OCI-M1 (cell line): ENCODE measurements at regions not wholly inside any gene's neighbourhood (a gene's known extent, or its start where the extent isn't known, plus 50 kb on each side); places are given as distances from the start of the nearest gene placed in this dataset.
A peak's percentile ranks its signal among the peaks of the same experiment; 100 is the strongest.

Experiments
- DNase-seq: peaks from one replicate; lab custom pipeline; 2025; lab: John Stamatoyannopoulos, UW

- no peak for DNase-seq
These were observed 995.7 kb downstream of the GALC start for GRCh38 chr14:86997271-86997670.

DNA sequence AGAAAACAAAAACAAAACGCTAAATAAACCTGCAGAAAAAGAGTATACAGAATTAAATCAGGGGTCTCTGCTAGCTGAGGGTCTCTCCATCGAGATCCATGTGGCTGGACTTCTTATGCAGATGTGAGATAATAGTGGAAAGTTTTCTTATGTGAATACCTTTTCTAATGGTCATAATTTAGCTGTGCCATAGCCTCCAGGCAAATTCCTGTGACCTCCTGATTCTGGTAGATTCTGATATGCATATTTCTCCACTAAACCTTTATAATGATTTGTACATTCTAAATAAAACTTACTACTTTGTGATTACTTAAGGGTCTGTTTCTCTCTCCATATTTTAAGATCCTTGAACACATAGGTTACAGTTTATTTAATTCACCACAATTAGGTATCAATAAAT lies 1002.6 kb downstream of the GALC start:
- no peak for DNase-seq

- no peak for DNase-seq
These were observed 1003.7 kb downstream of the GALC start for GRCh38 chr14:86989285-86989684.

DNA sequence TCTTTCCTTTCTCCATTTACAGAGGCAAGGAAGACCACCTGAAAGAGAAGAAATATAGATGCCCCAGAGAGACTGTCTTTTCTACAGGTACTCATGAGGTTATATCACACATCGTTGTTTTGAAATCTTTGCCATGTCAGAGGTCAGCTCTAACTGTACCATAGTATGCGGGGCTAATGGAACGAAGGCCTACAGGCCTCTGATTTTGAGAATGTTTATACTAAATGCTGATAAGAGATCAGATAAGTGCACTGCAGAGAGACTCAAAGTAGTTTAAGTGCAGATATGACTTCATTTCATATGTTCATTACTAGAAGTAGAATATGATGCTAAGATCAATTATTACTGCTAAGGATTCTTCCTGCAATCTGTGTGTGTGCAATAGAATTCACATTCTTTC lies 1005.0 kb downstream of the GALC start:
- no peak for DNase-seq

GRCh38 chr14:86973177-86973576 lies 1019.8 kb downstream of the GALC start:
- no peak for DNase-seq

DNA sequence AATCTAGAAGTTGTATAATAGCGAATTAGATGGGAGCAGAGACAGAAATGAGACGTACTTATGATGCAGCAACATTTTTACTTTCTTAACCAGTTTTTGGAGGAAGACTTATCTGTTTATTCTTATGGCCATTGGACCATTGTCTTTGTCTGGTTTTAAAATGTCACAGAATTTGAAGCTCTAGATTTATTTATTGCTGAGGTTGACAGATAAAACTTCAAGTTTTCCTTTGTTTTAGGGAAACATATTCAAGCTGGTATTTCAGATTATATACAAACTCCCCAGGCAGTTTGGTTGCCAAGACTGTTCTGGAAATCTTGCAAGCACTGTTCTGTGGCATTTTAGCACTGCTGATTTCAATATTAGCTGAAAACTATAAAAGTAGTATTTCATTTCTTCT lies 1021.7 kb downstream of the GALC start:
- no peak for DNase-seq

- DNase-seq: peak; percentile 4
These were observed 1031.8 kb downstream of the GALC start for GRCh38 chr14:86961106-86961716.

- DNase-seq: peak; percentile 89
These were observed 1037.1 kb downstream of the GALC start for GRCh38 chr14:86955771-86956354.

DNA sequence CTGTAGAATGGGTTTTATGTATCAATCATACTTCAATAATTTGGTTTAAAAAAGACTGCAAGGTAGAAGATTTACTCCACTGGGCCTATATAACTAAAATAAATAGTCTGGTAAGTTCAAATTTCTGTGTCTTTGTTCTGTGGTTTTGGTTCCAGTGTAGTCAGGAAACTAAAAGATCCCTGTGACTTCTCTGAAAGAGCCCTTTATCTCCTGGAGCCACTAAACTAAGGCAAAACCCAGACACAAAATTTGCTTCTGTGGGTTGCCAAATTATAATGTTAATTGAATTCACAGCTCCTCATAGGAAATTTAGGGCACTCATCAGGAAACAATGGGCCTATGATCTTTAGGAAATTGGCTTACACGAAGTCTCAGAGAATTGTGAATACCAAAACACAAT lies 1038.4 kb downstream of the GALC start:
- DNase-seq: peak; percentile 58

- DNase-seq: no peak
These were observed 1046.5 kb downstream of the GALC start for GRCh38 chr14:86946446-86946845.

GRCh38 chr14:86944434-86944833 lies 1048.5 kb downstream of the GALC start:
- DNase-seq: no peak

- DNase-seq: no peak
These were observed 1049.3 kb downstream of the GALC start for GRCh38 chr14:86943391-86944365.

GRCh38 chr14:86942936-86943335 lies 1050.0 kb downstream of the GALC start:
- peak; percentile 8 for DNase-seq

DNA sequence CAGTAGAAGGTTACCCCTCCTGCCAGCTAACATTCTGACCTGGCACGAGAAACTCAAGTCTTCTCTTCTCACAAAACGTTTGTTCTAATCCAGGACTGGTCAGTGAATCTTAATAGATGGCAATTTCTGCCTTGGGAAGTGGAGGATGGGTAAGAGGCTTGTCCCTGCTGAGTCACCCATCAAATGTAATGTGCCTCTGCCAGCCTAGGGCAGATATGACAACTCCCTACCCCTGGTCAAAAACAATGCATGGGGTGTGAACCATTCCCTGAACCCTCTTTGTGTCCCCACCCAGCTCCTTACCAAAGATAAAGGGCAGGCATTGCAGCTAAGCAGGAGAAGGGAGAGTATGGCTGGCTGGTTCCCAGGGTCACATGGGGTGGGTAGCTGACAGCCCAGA lies 1052.9 kb downstream of the GALC start:
- peak; percentile 8 for DNase-seq

DNA sequence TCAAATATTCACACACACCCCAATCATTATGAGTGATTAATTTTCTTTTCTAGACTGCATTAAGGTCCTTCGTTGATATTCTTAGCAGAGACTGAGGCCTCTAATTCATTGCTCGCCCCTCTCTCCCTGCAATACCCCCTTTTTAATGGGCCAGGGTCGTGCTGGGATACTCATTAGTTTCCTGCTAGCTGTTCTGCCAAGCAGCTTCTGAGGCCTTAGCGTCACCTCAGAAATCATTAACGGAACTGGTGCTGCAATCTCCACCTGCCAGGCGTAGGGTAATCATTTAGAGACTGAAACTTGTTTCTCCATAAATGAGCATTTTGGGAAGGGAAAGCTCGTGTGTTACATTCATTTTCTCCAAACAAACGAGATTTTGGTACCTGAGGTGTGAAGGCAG lies 1054.7 kb downstream of the GALC start:
- no peak for DNase-seq

DNA sequence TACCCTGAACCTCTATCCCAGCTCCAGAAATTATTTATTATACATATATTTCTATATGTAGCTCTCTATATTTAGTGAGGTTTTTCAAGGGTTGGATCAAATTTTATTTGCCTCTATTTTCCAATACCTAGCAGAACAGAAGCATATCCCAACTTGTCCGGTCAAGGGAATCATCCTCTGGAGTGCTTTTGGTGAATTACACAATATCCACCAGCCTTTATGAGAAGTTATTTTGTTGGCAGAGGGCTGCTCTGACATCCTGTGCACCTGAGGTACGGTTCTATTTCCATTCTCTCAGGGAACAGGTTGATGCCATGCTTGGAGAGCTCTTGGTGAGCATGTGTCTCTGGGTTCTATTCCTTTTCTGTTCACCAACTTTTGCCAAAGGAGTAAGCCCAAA lies 1056.4 kb downstream of the GALC start:
- no peak for DNase-seq

DNA sequence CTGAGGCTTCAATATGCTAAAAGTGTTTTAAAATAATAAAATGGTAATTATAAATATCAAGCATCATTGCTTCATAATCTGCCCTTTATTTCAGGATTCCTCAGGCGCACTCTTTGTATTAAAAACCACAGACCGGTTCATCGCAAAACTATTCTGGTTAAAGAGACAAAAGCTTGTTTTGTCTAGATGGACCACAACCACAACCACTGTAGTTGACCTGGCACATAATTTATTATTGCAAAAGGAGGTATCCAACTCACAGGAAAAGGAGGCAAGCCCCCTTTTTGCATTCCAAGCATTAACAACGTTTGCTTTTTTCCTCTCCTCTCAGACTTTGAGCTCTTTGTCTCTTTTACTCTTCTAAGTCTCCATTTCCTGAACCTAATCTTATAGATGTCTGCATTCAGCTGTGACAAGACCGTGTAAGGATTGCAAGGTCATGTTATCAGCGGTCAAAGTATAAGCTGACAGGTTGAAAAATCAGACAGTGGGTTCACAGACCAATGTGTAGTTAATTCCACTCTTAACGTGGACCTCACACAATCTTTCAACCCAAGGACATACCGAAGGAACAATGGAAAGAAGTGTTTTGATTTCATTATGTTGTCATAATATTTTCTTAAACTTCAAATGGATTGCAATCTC lies 1057.6 kb downstream of the GALC start:
- DNase-seq: peak; percentile 14

GRCh38 chr14:86933958-86934595 lies 1058.9 kb downstream of the GALC start:
- DNase-seq: no peak

DNA sequence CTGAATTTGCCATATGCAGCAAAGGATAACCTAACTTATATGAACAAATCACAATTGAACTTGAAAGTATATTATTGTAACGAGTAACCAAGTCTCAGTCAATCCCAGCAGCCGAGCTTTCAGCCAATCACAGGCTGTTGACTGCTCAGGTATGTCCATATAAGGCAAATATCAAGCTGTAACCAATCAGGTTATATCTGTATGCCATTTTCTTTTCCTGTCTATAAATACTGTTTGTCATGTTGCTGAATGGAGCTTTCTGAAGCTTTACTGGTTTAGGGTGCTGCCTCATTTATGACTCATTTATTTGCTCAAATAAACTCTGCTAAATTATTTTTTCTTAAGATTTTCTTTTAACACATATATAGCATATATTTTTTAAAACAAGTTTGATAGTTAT lies 1059.5 kb downstream of the GALC start:
- DNase-seq: no peak

DNA sequence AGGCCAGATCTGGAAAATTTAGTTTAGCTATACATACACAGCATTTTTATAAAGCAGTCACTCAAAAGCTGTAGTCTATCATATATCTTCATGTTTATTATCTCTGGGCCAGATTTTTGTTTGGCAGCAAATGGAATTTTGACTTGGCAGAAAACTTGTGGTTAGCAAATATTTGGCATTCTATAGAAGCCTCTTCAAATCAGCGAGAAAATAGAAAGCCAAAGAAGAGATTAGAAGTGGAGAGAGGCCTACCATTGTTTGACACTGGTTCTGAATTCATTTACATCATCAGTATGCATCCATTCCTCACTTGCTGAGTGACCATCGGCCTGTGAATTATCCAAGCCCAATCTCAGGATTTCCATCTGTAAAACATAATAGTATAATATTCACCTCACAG lies 1077.6 kb downstream of the GALC start:
- DNase-seq: no peak

DNA sequence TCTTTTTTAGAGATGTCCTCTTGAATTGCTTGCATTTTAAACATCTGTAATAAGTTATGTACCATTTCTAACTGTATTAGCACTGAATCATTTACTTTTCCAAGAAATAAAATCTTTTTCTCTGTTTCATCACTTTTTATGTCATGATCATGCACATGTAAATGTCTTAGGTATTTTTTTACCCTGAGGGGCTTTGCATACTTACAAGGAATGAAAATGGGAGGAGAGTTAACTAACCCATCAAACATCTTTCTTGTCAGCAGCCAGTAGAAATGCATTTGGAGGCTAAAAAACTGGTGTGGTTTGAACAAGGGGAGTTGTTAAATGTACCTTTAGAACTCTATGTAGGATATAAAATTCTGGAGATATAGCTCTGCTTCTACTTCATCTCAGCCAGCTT lies 1080.3 kb downstream of the GALC start:
- DNase-seq: no peak

- no peak for DNase-seq
These were observed 1081.5 kb downstream of the GALC start for GRCh38 chr14:86911486-86911885.
